ENCODE measurements at regions not wholly inside any gene's neighbourhood (a gene's known extent, or its start where the extent isn't known, plus 50 kb on each side); places are given as distances from the start of the nearest gene placed in this dataset.

DNA sequence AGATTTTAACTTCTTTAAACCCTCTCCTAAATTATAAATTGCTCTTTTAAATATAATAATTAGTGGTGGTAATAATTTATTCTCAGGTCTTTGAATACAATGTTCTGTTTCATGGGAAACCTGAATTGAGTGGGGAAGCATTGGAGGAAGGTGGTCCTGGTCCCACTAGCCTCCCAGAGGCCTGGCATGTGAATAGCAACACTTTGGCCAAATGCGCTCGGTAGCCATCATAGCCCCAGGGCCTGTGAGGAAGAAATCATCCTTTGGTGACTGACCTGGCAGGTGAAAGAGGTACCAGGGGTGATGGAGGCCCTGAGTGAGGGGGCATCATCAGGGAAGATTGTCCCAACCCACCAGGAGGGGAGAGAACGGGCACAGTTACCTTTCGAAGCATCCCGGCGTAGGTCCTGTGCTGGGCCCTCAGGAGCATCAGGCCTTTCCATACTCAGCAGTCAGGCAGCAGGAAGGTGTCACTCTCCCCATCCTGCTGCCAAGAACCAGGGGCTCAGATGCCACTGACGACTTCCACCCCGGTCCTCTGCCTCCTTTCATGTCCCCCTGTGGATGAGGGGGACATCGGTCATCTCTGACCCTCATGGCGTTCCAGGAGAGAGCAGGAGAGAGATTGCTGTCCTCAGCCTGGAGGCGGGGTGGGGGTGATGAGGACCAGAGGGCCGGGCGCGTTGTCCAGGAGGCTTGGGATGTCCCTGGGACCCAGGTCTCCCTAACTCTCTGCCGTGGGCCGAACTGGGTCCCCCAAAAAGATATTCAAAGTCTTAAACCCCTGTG, 78.6 kb upstream of the HPCAL1 start:
- TF ChIP-seq, protein P1, sequence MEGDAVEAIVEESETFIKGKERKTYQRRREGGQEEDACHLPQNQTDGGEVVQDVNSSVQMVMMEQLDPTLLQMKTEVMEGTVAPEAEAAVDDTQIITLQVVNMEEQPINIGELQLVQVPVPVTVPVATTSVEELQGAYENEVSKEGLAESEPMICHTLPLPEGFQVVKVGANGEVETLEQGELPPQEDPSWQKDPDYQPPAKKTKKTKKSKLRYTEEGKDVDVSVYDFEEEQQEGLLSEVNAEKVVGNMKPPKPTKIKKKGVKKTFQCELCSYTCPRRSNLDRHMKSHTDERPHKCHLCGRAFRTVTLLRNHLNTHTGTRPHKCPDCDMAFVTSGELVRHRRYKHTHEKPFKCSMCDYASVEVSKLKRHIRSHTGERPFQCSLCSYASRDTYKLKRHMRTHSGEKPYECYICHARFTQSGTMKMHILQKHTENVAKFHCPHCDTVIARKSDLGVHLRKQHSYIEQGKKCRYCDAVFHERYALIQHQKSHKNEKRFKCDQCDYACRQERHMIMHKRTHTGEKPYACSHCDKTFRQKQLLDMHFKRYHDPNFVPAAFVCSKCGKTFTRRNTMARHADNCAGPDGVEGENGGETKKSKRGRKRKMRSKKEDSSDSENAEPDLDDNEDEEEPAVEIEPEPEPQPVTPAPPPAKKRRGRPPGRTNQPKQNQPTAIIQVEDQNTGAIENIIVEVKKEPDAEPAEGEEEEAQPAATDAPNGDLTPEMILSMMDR (IDR thresholded peaks at IDR 0.05), result no peak
- no peak for TF ChIP-seq POLR2AphosphoS5 (IDR thresholded peaks at IDR 0.05)
- no peak for TF ChIP-seq POLR2A (IDR thresholded peaks at IDR 0.05)
- no peak for TF ChIP-seq EP300 (IDR thresholded peaks at IDR 0.05; ENCODE audit: low read depth)
